H9 (cell line): ENCODE measurements at regions not wholly inside any gene's neighbourhood (a gene's known extent, or its start where the extent isn't known, plus 50 kb on each side); places are given as distances from the start of the nearest gene placed in this dataset.

Source experiments
- DNase-seq: peaks from one replicate; pipeline ENCODE4 v3.0.0-alpha.2; 2017
- H2AFZ ChIP-seq: one replicate; pipeline ENCODE4 v1.6.1; 2013; ENCODE audit warnings: mild to moderate bottlenecking, low read length, control low read depth, moderate library complexity
- H2AK5ac ChIP-seq: 2 replicates; pipeline ENCODE4 v1.6.1; 2013; ENCODE audit warnings: low read length, control low read depth, mixed read lengths; ENCODE audit not compliant: insufficient read length
- H2BK120ac ChIP-seq: one replicate; pipeline ENCODE4 v1.6.1; 2013; ENCODE audit warnings: low read depth, mild to moderate bottlenecking, low read length, control low read depth, inconsistent platforms; ENCODE audit not compliant: poor library complexity, severe bottlenecking
- H2BK12ac ChIP-seq: 2 replicates; pipeline ENCODE4 v1.6.1; 2013; ENCODE audit warnings: low read length, control low read depth, mixed read lengths, low read depth; ENCODE audit not compliant: insufficient read length
- H2BK15ac ChIP-seq: 2 replicates; pipeline ENCODE4 v1.6.1; 2013; ENCODE audit warnings: low read depth, low read length, control low read depth
- H2BK20ac ChIP-seq: one replicate; pipeline ENCODE4 v1.6.1; 2013; ENCODE audit warnings: low read depth, mild to moderate bottlenecking, low read length, control low read depth, inconsistent platforms; ENCODE audit not compliant: poor library complexity, severe bottlenecking
- H2BK5ac ChIP-seq: 2 replicates; pipeline ENCODE4 v1.6.1; 2013; ENCODE audit warnings: low read length, control low read depth, mixed read lengths; ENCODE audit not compliant: insufficient read length
- H3K14ac ChIP-seq: 2 replicates; pipeline ENCODE4 v1.6.1; 2013; ENCODE audit warnings: low read length, control low read depth; ENCODE audit not compliant: insufficient read depth
- H3K18ac ChIP-seq: 2 replicates; pipeline ENCODE4 v1.6.1; 2013; ENCODE audit warnings: low read depth, mild to moderate bottlenecking, mixed read lengths, low read length, control low read depth; ENCODE audit not compliant: insufficient read length
- H3K23ac ChIP-seq: 2 replicates; pipeline ENCODE4 v1.6.1; 2013; ENCODE audit warnings: low read length, control low read depth, mixed read lengths, low read depth; ENCODE audit not compliant: insufficient read length
- H3K23me2 ChIP-seq: 2 replicates; pipeline ENCODE4 v1.6.1; 2013; ENCODE audit warnings: low read depth, mild to moderate bottlenecking, mixed read lengths, low read length, control low read depth; ENCODE audit not compliant: insufficient read length, poor library complexity, severe bottlenecking
- H3K27ac ChIP-seq: 2 replicates; pipeline ENCODE4 v1.5.1; 2013; ENCODE audit warnings: low read length, control low read depth, mixed read lengths, low read depth; ENCODE audit not compliant: insufficient read length
- H3K27me3 ChIP-seq: 2 replicates; pipeline ENCODE4 v1.6.1; 2013; ENCODE audit warnings: low read length, control low read depth, inconsistent platforms; ENCODE audit not compliant: insufficient read depth
- H3K4ac ChIP-seq: 2 replicates; pipeline ENCODE4 v1.6.1; 2013; ENCODE audit warnings: low read depth, mild to moderate bottlenecking, control low read depth, inconsistent platforms, low read length, moderate library complexity
- H3K4me1 ChIP-seq: 2 replicates; pipeline ENCODE4 v1.6.1; 2013; ENCODE audit warnings: low read length, control low read depth, inconsistent platforms; ENCODE audit not compliant: insufficient read depth
- H3K4me2 ChIP-seq: 2 replicates; pipeline ENCODE4 v1.6.1; 2013; ENCODE audit warnings: low read length, control low read depth, mixed read lengths; ENCODE audit not compliant: insufficient read length, insufficient read depth
- H3K56ac ChIP-seq: 2 replicates; pipeline ENCODE4 v1.6.1; 2013; ENCODE audit warnings: low read depth, mild to moderate bottlenecking, mixed read lengths, low read length, control low read depth; ENCODE audit not compliant: insufficient read length
- H3K79me1 ChIP-seq: 2 replicates; pipeline ENCODE4 v1.6.1; 2013; ENCODE audit warnings: low read depth, mild to moderate bottlenecking, moderate library complexity, low read length, control low read depth, inconsistent platforms; ENCODE audit not compliant: insufficient read depth, poor library complexity, severe bottlenecking
- H3K79me2 ChIP-seq: 2 replicates; pipeline ENCODE4 v1.6.1; 2013; ENCODE audit warnings: low read length, control low read depth, inconsistent platforms; ENCODE audit not compliant: insufficient read depth
- H3K9ac ChIP-seq: 2 replicates; pipeline ENCODE4 v1.6.1; 2013; ENCODE audit warnings: low read length, control low read depth, mixed read lengths; ENCODE audit not compliant: insufficient read length; ENCODE audit errors: extremely low read depth
- H3K9me3 ChIP-seq: one replicate; pipeline ENCODE4 v1.6.1; 2013; ENCODE audit warnings: low read depth, low read length, inconsistent platforms; ENCODE audit not compliant: control insufficient read depth
- H3T11ph ChIP-seq: one replicate; pipeline ENCODE4 v1.6.1; 2013; ENCODE audit warnings: mild to moderate bottlenecking, low read length, control low read depth, inconsistent platforms
- H4K20me1 ChIP-seq: one replicate; pipeline ENCODE4 v1.6.1; 2013; ENCODE audit not compliant: control insufficient read depth, insufficient read length, insufficient read depth
- H4K5ac ChIP-seq: 2 replicates; pipeline ENCODE4 v1.6.1; 2013; ENCODE audit warnings: low read depth, mild to moderate bottlenecking, mixed read lengths, low read length, control low read depth; ENCODE audit not compliant: insufficient read length
- H4K8ac ChIP-seq: replicated peaks from 2 replicates; pipeline ENCODE4 v1.6.1; 2013; ENCODE audit warnings: low read length, control low read depth, mixed read lengths, low read depth; ENCODE audit not compliant: insufficient read length
- H4K91ac ChIP-seq: 2 replicates; pipeline ENCODE4 v1.6.1; 2013; ENCODE audit warnings: low read depth, mild to moderate bottlenecking, moderate library complexity, mixed read lengths, low read length, control low read depth; ENCODE audit not compliant: insufficient read length
- H3K27ac Mint-ChIP-seq, 3 experiments: 2 replicates in 2 of 3; 3 replicates in 1 of 3; pipeline ENCODE4 v1.8.0; 2020 to 2021; ENCODE audit warnings: mixed read lengths in 3 of 3, mild to moderate bottlenecking in 1 of 3, moderate library complexity in 1 of 3
- H3K27me3 Mint-ChIP-seq: 2 replicates; pipeline ENCODE4 v1.8.0; 2021; ENCODE audit warnings: low read depth, mild to moderate bottlenecking, moderate library complexity, mixed read lengths
- H3K36me3 Mint-ChIP-seq, 3 experiments: 2 replicates in 2 of 3; 3 replicates in 1 of 3; pipeline ENCODE4 v1.8.0; 2020 to 2021; ENCODE audit warnings: low read depth in 3 of 3, mixed read lengths in 3 of 3; ENCODE audit not compliant: insufficient read depth in 1 of 3
- H3K4me1 Mint-ChIP-seq, 2 experiments: 2 replicates each; pipeline ENCODE4 v1.8.0; 2020; ENCODE audit warnings: mixed read lengths in 2 of 2
- H3K4me3 Mint-ChIP-seq, 2 experiments: 2 replicates in 1 of 2; 3 replicates in 1 of 2; pipeline ENCODE4 v1.8.0; 2020 to 2021; ENCODE audit warnings: mild to moderate bottlenecking in 2 of 2, mixed read lengths in 2 of 2, moderate library complexity in 1 of 2
- H3K9me3 Mint-ChIP-seq, 2 experiments: 2 replicates in 1 of 2; 3 replicates in 1 of 2; pipeline ENCODE4 v1.8.0; 2020; ENCODE audit warnings: mild to moderate bottlenecking in 2 of 2, mixed read lengths in 2 of 2, moderate library complexity in 1 of 2
- CTCF ChIP-seq: fragments of 200-600 bp; sonication (generic); conservative IDR thresholded peaks from 3 replicates; pipeline ENCODE4 v1.8.0; 2021; ENCODE audit warnings: antibody characterized with exemption, mild to moderate bottlenecking
- WGBS: extraction: QIAGEN DNeasy Blood & Tissue Kit; methylation state at CpG from one replicate; pipeline ENCODE4 v1.1.7; 2013; ENCODE audit warnings: missing lambda C conversion rate, low lambda C conversion rate, mixed read lengths; ENCODE audit not compliant: insufficient read length; ENCODE audit errors: extremely low coverage; 5-methylcytosine and 5-hydroxymethylcytosine counted together

- Histone ChIP-seq H3K4me2 (no peak overlapping the region), H2AFZ (no peak overlapping the region)
- no peaks in the 10 kb centered on the region for H3K4me1 Mint-ChIP-seq
These were observed 1596.9 kb downstream of the PLA2G4A start for GRCh38 chr1:188425687-188426086.

More at GRCh38 chr1:188425687-188426086, 1596.9 kb downstream of the PLA2G4A start:
- Histone ChIP-seq H3K23ac (no peak overlapping the region), H2AK5ac (no peak overlapping the region), H3K23me2 (no peaks in the 10 kb centered on the region), H3K4me1 (no peaks in the 10 kb centered on the region), H4K5ac (no peak overlapping the region), H3K27ac (no peak overlapping the region), H4K8ac (no peak overlapping the region), H2BK12ac (no peak overlapping the region), H3K9ac (no peak overlapping the region), H4K91ac (no peak overlapping the region), H3K4ac (no peak overlapping the region), H3K79me2 (no peaks in the 10 kb centered on the region), H3K9me3 (no peaks in the 10 kb centered on the region), H2BK5ac (no peak overlapping the region), H3K56ac (no peak overlapping the region), H3K79me1 (no peaks in the 10 kb centered on the region), H2BK15ac (no peak overlapping the region), H3K27me3 (no peaks in the 10 kb centered on the region), H4K20me1 (no peaks in the 10 kb centered on the region), H2BK120ac (no peak overlapping the region), H3K18ac (no peak overlapping the region), H3T11ph (no peak overlapping the region), H2BK20ac (no peak overlapping the region), H3K14ac (no peak overlapping the region)
- Mint-ChIP-seq H3K36me3 (no peaks in the 10 kb centered on the region), H3K27me3 (no peaks in the 10 kb centered on the region), H3K9me3 (no peaks in the 10 kb centered on the region), H3K27ac (no peak overlapping the region), H3K4me3 (no peak overlapping the region)
- no peak for DNase-seq
- no peak for TF ChIP-seq CTCF
- WGBS = no CpG with 5 or more reads among the region's 4 CpGs
